ENCODE measurements at regions not wholly inside any gene's neighbourhood (a gene's known extent, or its start where the extent isn't known, plus 50 kb on each side); places are given as distances from the start of the nearest gene placed in this dataset.

GRCh38 chr10:3914733-3915132 is 129.7 kb upstream of the KLF6 start:
- Histone ChIP-seq H3K36me3 (no peaks in the 10 kb centered on the region), H3K4me3 (ENCODE audit: low read depth, low read length) (no peak overlapping the region), H3K27me3 (no peaks in the 10 kb centered on the region), H3K9me3 (no peaks in the 10 kb centered on the region), H3K4me1 (no peaks in the 10 kb centered on the region)
- DNase-seq, result no peak
- no peak for TF ChIP-seq CTCF (IDR thresholded peaks at IDR 0.05; ENCODE audit: low read depth, low read length)

- no peaks in the 10 kb centered on the region for H3K36me3 ChIP-seq
- no peaks in the 10 kb centered on the region for H3K4me1 ChIP-seq
- no peak for TF ChIP-seq CTCF (IDR thresholded peaks at IDR 0.05; ENCODE audit: low read depth, low read length)
- DNase-seq, result no peak
- no peak overlapping the region for H3K4me3 ChIP-seq (ENCODE audit: low read depth, low read length)
- no peaks in the 10 kb centered on the region for H3K9me3 ChIP-seq
- H3K27me3 ChIP-seq, result no peaks in the 10 kb centered on the region
Measured at GRCh38 chr10:3911713-3912442, 126.9 kb upstream of the KLF6 start.

GRCh38 chr10:3911241-3911640 is 126.2 kb upstream of the KLF6 start:
- Histone ChIP-seq H3K4me1 (no peaks in the 10 kb centered on the region), H3K4me3 (ENCODE audit: low read depth, low read length) (no peak overlapping the region), H3K27me3 (no peaks in the 10 kb centered on the region), H3K9me3 (no peaks in the 10 kb centered on the region), H3K36me3 (no peaks in the 10 kb centered on the region)
- TF ChIP-seq CTCF (IDR thresholded peaks at IDR 0.05; ENCODE audit: low read depth, low read length), result no peak
- DNase-seq, result no peak

- Histone ChIP-seq H3K4me1 (no peaks in the 10 kb centered on the region), H3K9me3 (no peaks in the 10 kb centered on the region), H3K27me3 (no peaks in the 10 kb centered on the region), H3K36me3 (no peaks in the 10 kb centered on the region), H3K4me3 (ENCODE audit: low read depth, low read length) (no peak overlapping the region)
- no peak for TF ChIP-seq CTCF (IDR thresholded peaks at IDR 0.05; ENCODE audit: low read depth, low read length)
- DNase-seq, result no peak
Measured at GRCh38 chr10:3909339-3909738, 124.3 kb upstream of the KLF6 start.

GRCh38 chr10:3908183-3908582 is 123.2 kb upstream of the KLF6 start:
- no peak for TF ChIP-seq CTCF (IDR thresholded peaks at IDR 0.05; ENCODE audit: low read depth, low read length)
- Histone ChIP-seq H3K9me3 (no peaks in the 10 kb centered on the region), H3K27me3 (no peaks in the 10 kb centered on the region), H3K4me3 (ENCODE audit: low read depth, low read length) (no peak overlapping the region), H3K4me1 (no peaks in the 10 kb centered on the region), H3K36me3 (no peaks in the 10 kb centered on the region)
- no peak for DNase-seq

GRCh38 chr10:3907514-3907913 is 122.5 kb upstream of the KLF6 start:
- Histone ChIP-seq H3K4me1 (no peaks in the 10 kb centered on the region), H3K4me3 (ENCODE audit: low read depth, low read length) (no peak overlapping the region), H3K27me3 (no peaks in the 10 kb centered on the region), H3K9me3 (no peaks in the 10 kb centered on the region), H3K36me3 (no peaks in the 10 kb centered on the region)
- TF ChIP-seq CTCF (IDR thresholded peaks at IDR 0.05; ENCODE audit: low read depth, low read length), result no peak
- no peak for DNase-seq
